HUES64 (cell line): ENCODE measurements at regions not wholly inside any gene's neighbourhood (a gene's known extent, or its start where the extent isn't known, plus 50 kb on each side); places are given as distances from the start of the nearest gene placed in this dataset.

Source experiments
- H3K27ac ChIP-seq: 2 replicates; pipeline ENCODE4 v1.7.0; 2013; ENCODE audit warnings: low read depth, low read length, inconsistent platforms
- H3K27me3 ChIP-seq: 2 replicates; pipeline ENCODE4 v1.6.1; 2013; ENCODE audit warnings: mild to moderate bottlenecking, low read length; ENCODE audit not compliant: insufficient read depth
- H3K36me3 ChIP-seq: 2 replicates; pipeline ENCODE4 v1.6.1; 2013; ENCODE audit warnings: mild to moderate bottlenecking, low read length; ENCODE audit not compliant: insufficient read depth
- H3K4me1 ChIP-seq: 2 replicates; pipeline ENCODE4 v1.6.1; 2013; ENCODE audit warnings: mild to moderate bottlenecking, low read length, moderate library complexity; ENCODE audit not compliant: insufficient read depth
- H3K4me3 ChIP-seq: 2 replicates; pipeline ENCODE4 v1.5.1; 2013; ENCODE audit warnings: mild to moderate bottlenecking, low read length, moderate library complexity
- H3K9ac ChIP-seq: 2 replicates; pipeline ENCODE4 v1.6.1; 2013; ENCODE audit warnings: mild to moderate bottlenecking, low read depth, low read length
- H3K9me3 ChIP-seq: 2 replicates; pipeline ENCODE4 v1.6.1; 2013; ENCODE audit warnings: low read depth, low read length; ENCODE audit not compliant: insufficient read depth
- WGBS: fragments of 150-250, 120-280 bp; methylation state at CpG from one replicate; pipeline ENCODE4 v1.1.7; 2013; ENCODE audit warnings: missing lambda C conversion rate; 5-methylcytosine and 5-hydroxymethylcytosine counted together

GRCh38 chr16:62565706-62566105 is 529.5 kb upstream of the CDH8 start:
- Histone ChIP-seq H3K36me3 (no peaks in the 10 kb centered on the region), H3K27me3 (no peaks in the 10 kb centered on the region), H3K9me3 (no peaks in the 10 kb centered on the region), H3K27ac (no peak overlapping the region), H3K4me1 (no peaks in the 10 kb centered on the region), H3K4me3 (no peak overlapping the region), H3K9ac (no peak overlapping the region)
- 100% methylated on average over 1 of the region's 1 CpG for WGBS

DNA sequence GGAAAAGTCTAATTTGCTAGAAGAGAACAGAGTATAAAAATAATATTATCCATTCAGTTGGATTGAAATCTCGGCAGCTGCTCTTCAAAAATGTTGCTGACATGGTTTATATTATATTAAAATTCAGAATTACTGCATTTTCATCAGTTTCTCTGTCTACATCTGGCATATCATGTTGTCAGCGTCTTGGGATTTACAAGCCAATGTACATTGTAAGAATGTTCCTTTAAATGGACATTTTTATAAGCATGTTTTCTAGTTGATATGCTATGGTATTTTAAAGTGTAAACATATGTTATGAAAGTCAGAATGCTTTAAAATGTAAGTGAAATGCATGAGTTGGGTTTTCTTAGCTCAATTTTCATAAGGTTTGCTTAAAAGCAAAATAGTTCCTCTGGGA is 528.1 kb upstream of the CDH8 start:
- H3K36me3 ChIP-seq: no peaks in the 10 kb centered on the region
- no peaks in the 10 kb centered on the region for H3K27me3 ChIP-seq
- no peak overlapping the region for H3K9ac ChIP-seq
- no peak overlapping the region for H3K27ac ChIP-seq
- H3K4me3 ChIP-seq: no peak overlapping the region
- no peaks in the 10 kb centered on the region for H3K4me1 ChIP-seq
- H3K9me3 ChIP-seq: no peaks in the 10 kb centered on the region
- WGBS: 100% methylated on average over 1 of the region's 2 CpGs

DNA sequence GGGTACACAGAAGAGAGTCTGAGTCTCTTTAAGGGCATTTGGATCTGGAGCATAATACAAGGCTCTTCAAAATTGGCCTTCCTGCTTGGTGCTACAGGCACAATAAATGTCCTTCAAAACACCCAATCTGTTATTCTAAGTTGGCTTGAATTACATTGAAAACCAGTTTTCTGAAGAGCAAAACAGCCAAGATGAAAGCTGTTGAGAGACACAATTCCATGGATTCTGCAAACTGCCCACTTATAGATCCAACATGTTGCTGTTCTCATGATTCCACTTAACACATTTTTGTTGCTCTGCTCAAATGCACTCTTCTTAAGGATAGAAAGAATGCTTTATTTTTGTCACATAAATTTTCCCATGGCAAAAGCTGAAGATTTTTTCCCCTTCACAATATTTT is 525.9 kb upstream of the CDH8 start:
- H3K9ac ChIP-seq: no peak overlapping the region
- no peaks in the 10 kb centered on the region for H3K9me3 ChIP-seq
- no peak overlapping the region for H3K27ac ChIP-seq
- H3K4me3 ChIP-seq: no peak overlapping the region
- H3K4me1 ChIP-seq: no peaks in the 10 kb centered on the region
- H3K36me3 ChIP-seq: no peaks in the 10 kb centered on the region
- H3K27me3 ChIP-seq: no peaks in the 10 kb centered on the region

DNA sequence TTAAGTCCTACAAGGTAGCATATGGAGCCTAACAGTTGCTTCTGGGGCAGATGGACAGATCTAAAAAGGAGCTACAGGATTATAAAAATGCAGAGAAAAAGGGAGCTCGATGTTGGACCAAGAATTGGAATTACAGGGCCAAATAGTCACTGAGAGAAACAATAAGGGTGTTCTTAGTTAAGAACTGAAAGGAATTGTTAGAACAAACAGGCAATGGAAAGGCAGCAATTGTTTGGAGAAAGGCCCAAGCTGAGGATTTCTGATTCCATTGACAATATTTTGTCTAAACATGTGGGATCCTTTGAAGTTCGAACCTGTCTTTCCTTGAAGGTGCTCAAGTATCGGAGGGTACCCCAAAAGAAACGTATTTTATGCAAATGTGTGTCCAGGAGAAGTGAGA is 513.6 kb upstream of the CDH8 start:
- H3K36me3 ChIP-seq: no peaks in the 10 kb centered on the region
- H3K4me3 ChIP-seq: no peak overlapping the region
- no peaks in the 10 kb centered on the region for H3K9me3 ChIP-seq
- no peaks in the 10 kb centered on the region for H3K4me1 ChIP-seq
- 92% methylated on average over 4 of the region's 4 CpGs for WGBS
- H3K27ac ChIP-seq: no peak overlapping the region
- no peak overlapping the region for H3K9ac ChIP-seq
- H3K27me3 ChIP-seq: no peaks in the 10 kb centered on the region

GRCh38 chr16:62548095-62548494 is 511.9 kb upstream of the CDH8 start:
- Histone ChIP-seq H3K4me1 (no peaks in the 10 kb centered on the region), H3K36me3 (no peaks in the 10 kb centered on the region), H3K4me3 (no peak overlapping the region), H3K9ac (no peak overlapping the region), H3K27ac (no peak overlapping the region), H3K27me3 (no peaks in the 10 kb centered on the region), H3K9me3 (no peaks in the 10 kb centered on the region)
- no CpG with 5 or more reads among the region's 1 CpG for WGBS

GRCh38 chr16:62546701-62547100 is 510.5 kb upstream of the CDH8 start:
- Histone ChIP-seq H3K27me3 (no peaks in the 10 kb centered on the region), H3K9me3 (no peaks in the 10 kb centered on the region), H3K36me3 (no peaks in the 10 kb centered on the region), H3K27ac (no peak overlapping the region), H3K9ac (no peak overlapping the region), H3K4me1 (no peaks in the 10 kb centered on the region), H3K4me3 (no peak overlapping the region)
- WGBS: 92% methylated on average over 1 of the region's 1 CpG

- Histone ChIP-seq H3K4me3 (no peak overlapping the region), H3K4me1 (no peaks in the 10 kb centered on the region), H3K27ac (no peak overlapping the region), H3K27me3 (no peaks in the 10 kb centered on the region), H3K36me3 (no peaks in the 10 kb centered on the region), H3K9me3 (no peaks in the 10 kb centered on the region), H3K9ac (no peak overlapping the region)
Observed at GRCh38 chr16:62545039-62545438, 508.8 kb upstream of the CDH8 start.

DNA sequence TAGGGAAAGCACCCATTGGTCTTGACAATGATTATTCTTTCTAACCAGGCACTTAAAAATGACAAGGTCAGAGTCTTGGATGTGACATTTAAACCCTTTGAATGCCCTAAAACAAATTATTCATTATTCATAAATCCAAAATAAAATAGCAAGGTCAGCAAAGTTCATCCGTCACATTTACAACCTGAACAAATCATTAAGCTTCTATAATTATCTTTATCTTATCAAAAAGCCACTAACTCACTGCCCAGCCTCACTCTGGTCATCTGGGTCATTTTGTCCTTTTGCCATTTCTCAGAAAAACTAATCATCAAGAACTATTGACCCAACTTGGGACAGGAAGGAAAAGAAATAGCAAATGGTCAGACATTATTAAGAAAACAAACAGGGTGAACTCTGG is 507.3 kb upstream of the CDH8 start:
- no peaks in the 10 kb centered on the region for H3K27me3 ChIP-seq
- no peak overlapping the region for H3K4me3 ChIP-seq
- no peaks in the 10 kb centered on the region for H3K9me3 ChIP-seq
- H3K36me3 ChIP-seq: no peaks in the 10 kb centered on the region
- H3K27ac ChIP-seq: no peak overlapping the region
- H3K9ac ChIP-seq: no peak overlapping the region
- H3K4me1 ChIP-seq: no peaks in the 10 kb centered on the region
- WGBS: 90% methylated on average over 1 of the region's 1 CpG

- Histone ChIP-seq H3K36me3 (no peaks in the 10 kb centered on the region), H3K27me3 (no peaks in the 10 kb centered on the region), H3K9ac (no peak overlapping the region), H3K4me3 (no peak overlapping the region), H3K9me3 (no peaks in the 10 kb centered on the region), H3K27ac (no peak overlapping the region), H3K4me1 (no peaks in the 10 kb centered on the region)
- 100% methylated on average over 1 of the region's 1 CpG for WGBS
Observed at GRCh38 chr16:62539657-62540056, 503.4 kb upstream of the CDH8 start.

DNA sequence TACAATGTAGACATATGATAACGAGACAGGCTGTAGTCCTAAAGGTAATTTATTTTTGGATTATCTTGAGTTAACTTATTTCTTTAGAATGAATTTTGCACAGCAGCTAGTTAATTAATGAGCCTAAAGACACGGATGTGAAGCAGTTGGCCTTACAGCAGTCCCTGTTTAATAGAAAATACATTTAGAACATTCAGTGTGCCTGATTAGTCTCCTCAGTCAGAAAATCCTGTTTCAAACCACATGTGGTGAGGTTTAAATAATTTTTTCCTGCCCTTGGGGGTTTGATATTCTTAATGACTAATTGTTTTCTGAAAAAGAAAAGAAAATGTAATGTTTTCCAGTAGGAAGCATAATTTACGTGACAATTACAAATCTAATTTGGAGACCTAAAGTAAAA is 494.2 kb upstream of the CDH8 start:
- Histone ChIP-seq H3K27ac (no peak overlapping the region), H3K9me3 (no peaks in the 10 kb centered on the region), H3K27me3 (no peaks in the 10 kb centered on the region), H3K9ac (no peak overlapping the region), H3K4me1 (no peaks in the 10 kb centered on the region), H3K36me3 (no peaks in the 10 kb centered on the region), H3K4me3 (no peak overlapping the region)
- WGBS: 95% methylated on average over 2 of the region's 3 CpGs

DNA sequence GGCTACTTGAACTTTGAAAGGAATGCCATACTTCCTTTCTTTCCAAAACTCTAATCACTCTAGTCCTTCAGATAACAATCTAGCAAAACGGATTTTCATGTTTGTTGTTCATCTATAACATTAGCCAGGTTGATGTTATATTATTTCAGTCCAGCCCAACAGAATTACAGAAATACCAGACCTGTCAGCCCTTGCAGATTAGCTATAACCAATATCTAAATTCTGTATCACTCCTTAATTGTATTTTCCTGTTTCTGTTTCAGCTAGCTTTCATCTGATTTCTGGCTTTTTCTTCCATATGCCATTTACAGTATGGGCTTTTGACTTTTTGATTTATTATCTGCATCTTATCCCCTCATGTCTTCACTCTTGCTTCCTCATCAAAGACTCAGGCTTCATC is 479.8 kb upstream of the CDH8 start:
- 85% methylated on average over 1 of the region's 1 CpG for whole genome bisulfite sequencing
- H3K27me3 ChIP-seq: no peaks in the 10 kb centered on the region
- no peaks in the 10 kb centered on the region for H3K9me3 ChIP-seq
- H3K4me3 ChIP-seq: no peak overlapping the region
- no peaks in the 10 kb centered on the region for H3K4me1 ChIP-seq
- H3K27ac ChIP-seq: no peak overlapping the region
- no peaks in the 10 kb centered on the region for H3K36me3 ChIP-seq
- H3K9ac ChIP-seq: no peak overlapping the region

DNA sequence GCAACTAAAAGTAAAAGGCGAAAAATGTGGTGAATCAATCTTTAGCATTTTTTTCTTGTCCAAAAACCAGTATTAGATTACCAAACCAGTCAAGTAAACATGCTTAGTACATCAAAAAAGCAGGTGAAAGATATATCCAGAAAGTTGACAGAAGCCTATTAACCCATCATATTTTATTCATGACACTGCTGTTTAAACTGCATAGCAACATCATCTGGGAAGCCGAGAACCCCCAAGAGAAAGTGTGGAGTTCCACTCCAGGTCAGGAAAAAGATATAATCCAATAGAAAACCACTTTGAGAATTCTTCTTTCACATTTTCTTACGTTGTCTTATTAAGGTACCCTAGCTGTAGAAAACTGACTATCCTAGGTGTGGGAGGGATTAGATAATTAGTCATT is 466.8 kb upstream of the CDH8 start:
- H3K4me1 ChIP-seq: peaks cover 7% of the 10 kb centered on the region; the same call in 1 of the 2 replicates
- 91% methylated on average over 2 of the region's 3 CpGs for WGBS
- H3K36me3 ChIP-seq: no peaks in the 10 kb centered on the region
- no peaks in the 10 kb centered on the region for H3K27me3 ChIP-seq
- no peaks in the 10 kb centered on the region for H3K9me3 ChIP-seq
- no peak overlapping the region for H3K27ac ChIP-seq
- no peak overlapping the region for H3K9ac ChIP-seq
- no peak overlapping the region for H3K4me3 ChIP-seq
